H1 (cell line): ENCODE measurements at regions not wholly inside any gene's neighbourhood (a gene's known extent, or its start where the extent isn't known, plus 50 kb on each side); places are given as distances from the start of the nearest gene placed in this dataset.

Experiments
- EZH2 ChIP-seq: fragments of 200-600 bp; sonication (generic); IDR thresholded peaks from 2 replicates; pipeline ENCODE4 v1.7.1; 2012; ENCODE audit warnings: low read depth, mild to moderate bottlenecking, moderate library complexity, low read length, inconsistent platforms; ENCODE audit not compliant: severe bottlenecking
- TF ChIP-seq, protein P1 (sequence below): IDR thresholded peaks from 2 replicates; pipeline ENCODE4 v1.6.1; 2012; ENCODE audit warnings: low read length, inconsistent platforms

DNA sequence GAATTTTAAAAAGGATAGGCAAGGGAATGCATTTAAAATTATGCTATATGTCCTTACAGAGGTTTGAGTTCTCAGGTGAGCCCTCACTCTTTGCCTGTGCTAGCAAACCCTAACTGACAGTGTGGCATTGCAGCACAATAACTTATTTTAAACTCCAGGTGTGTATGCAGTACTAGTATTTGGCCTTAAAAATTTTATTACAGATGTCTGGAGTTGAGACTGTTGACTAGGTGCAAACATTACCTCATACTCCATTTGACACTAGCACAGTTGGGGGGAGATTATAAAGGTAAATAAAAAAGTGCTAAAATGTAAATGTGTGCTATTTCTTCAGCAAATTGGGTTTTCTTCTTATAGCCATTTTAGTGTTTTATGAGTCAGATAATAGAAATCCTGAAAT, 407.7 kb downstream of the SH3GL2 start (continued):
- TF ChIP-seq, protein P1, sequence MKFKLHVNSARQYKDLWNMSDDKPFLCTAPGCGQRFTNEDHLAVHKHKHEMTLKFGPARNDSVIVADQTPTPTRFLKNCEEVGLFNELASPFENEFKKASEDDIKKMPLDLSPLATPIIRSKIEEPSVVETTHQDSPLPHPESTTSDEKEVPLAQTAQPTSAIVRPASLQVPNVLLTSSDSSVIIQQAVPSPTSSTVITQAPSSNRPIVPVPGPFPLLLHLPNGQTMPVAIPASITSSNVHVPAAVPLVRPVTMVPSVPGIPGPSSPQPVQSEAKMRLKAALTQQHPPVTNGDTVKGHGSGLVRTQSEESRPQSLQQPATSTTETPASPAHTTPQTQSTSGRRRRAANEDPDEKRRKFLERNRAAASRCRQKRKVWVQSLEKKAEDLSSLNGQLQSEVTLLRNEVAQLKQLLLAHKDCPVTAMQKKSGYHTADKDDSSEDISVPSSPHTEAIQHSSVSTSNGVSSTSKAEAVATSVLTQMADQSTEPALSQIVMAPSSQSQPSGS: no peak
- no peak for TF ChIP-seq EZH2
